Right ventricle myocardium inferior (tissue), 1 donor: ENCODE measurements at regions not wholly inside any gene's neighbourhood (a gene's known extent, or its start where the extent isn't known, plus 50 kb on each side); places are given as distances from the start of the nearest gene placed in this dataset.
"Not testable (repeated sequence)": the region's sequence is repeated elsewhere in the genome, so short reads cannot be mapped to it uniquely, and the experiment has no call there.

Source experiments
- ATAC-seq: fragments of 200-7000 bp; cut with Tn5 transposase; one replicate; pipeline ENCODE4 v1.9.1; 2020; ENCODE audit warnings: mild to moderate bottlenecking, moderate library complexity
- DNase-seq: peaks from one replicate; pipeline ENCODE4 v3.0.0; 2021; ENCODE audit errors: missing footprints
- intact Hi-C: fragments of 100-400 bp; cut with DNase I; formaldehyde crosslinking; loops from one replicate; pipeline ENCODE4 v1.11.0; 2022
- donor health status: DM: no; HTN: yes; CAD: no; lungs with severe emphysema.

GRCh38 chr4:52358883-52359321 lies 300.2 kb downstream of the USP46 start:
- DNase-seq, result no peak
- intact Hi-C loops, result loop anchor here (10.0 kb wide), 1 partner anchor 94 kb away; no protein-coding TSS in a partner anchor
- peak; percentile 91 for ATAC-seq

GRCh38 chr4:52366191-52366590 lies 292.9 kb downstream of the USP46 start:
- no peak for DNase-seq
- no peak for ATAC-seq
- intact Hi-C loops, result no loop called here

- ATAC-seq (no peak), DNase-seq (no peak)
- intact Hi-C loops, result no loop called here
Observed at GRCh38 chr4:52366621-52367020, 292.5 kb downstream of the USP46 start.

- no peak for ATAC-seq
- intact Hi-C loops, result no loop called here
- DNase-seq, result no peak
Observed at GRCh38 chr4:52367282-52367830, 291.7 kb downstream of the USP46 start.

GRCh38 chr4:52368895-52369294 lies 290.2 kb downstream of the USP46 start:
- ATAC-seq, result no peak
- no peak for DNase-seq
- intact Hi-C loops, result no loop called here

GRCh38 chr4:52369649-52370048 lies 289.5 kb downstream of the USP46 start:
- intact Hi-C loops, result loop anchor here (5.0 to 10.0 kb wide), 2 partner anchors 132 to 295 kb away; no protein-coding TSS in a partner anchor

GRCh38 chr4:52370576-52370975 lies 288.5 kb downstream of the USP46 start:
- no peak for ATAC-seq
- no peak for DNase-seq
- intact Hi-C loops, result loop anchor here (5.0 to 10.0 kb wide), 2 partner anchors 133 to 294 kb away; no protein-coding TSS in a partner anchor

More at GRCh38 chr4:52369649-52370048, 289.5 kb downstream of the USP46 start:
- ATAC-seq (no peak), DNase-seq (no peak)

- intact Hi-C loops, result loop anchor here (5.0 to 10.0 kb wide), 2 partner anchors 135 to 293 kb away; no protein-coding TSS in a partner anchor
- DNase-seq (no peak), ATAC-seq (no peak)
Observed at GRCh38 chr4:52371841-52372240, 287.3 kb downstream of the USP46 start.

- ATAC-seq, result no peak
- intact Hi-C loops, result loop anchor here (5.0 to 10.0 kb wide), 2 partner anchors 135 to 293 kb away; no protein-coding TSS in a partner anchor
- DNase-seq, result no peak
Observed at GRCh38 chr4:52372269-52372668, 286.8 kb downstream of the USP46 start.

GRCh38 chr4:52372747-52373146 lies 286.4 kb downstream of the USP46 start:
- DNase-seq (no peak), ATAC-seq (no peak)
- intact Hi-C loops, result loop anchor here (5.0 to 10.0 kb wide), 2 partner anchors 135 to 292 kb away; no protein-coding TSS in a partner anchor

GRCh38 chr4:52373650-52374049 lies 285.5 kb downstream of the USP46 start:
- intact Hi-C loops, result loop anchor here (5.0 to 10.0 kb wide), 2 partner anchors 136 to 291 kb away; no protein-coding TSS in a partner anchor
- no peak for DNase-seq
- ATAC-seq, result no peak

- DNase-seq (no peak), ATAC-seq (no peak)
- intact Hi-C loops, result loop anchor here (5.0 to 10.0 kb wide), 3 partner anchors 138 to 290 kb away; no protein-coding TSS in a partner anchor
Observed at GRCh38 chr4:52374877-52375276, 284.2 kb downstream of the USP46 start.

GRCh38 chr4:52376132-52376704 lies 282.9 kb downstream of the USP46 start:
- intact Hi-C loops, result loop anchor here (5.0 to 10.0 kb wide), 2 partner anchors 171 to 289 kb away; no protein-coding TSS in a partner anchor
- ATAC-seq (no peak), DNase-seq (no peak)

GRCh38 chr4:52377563-52377962 lies 281.5 kb downstream of the USP46 start:
- intact Hi-C loops, result loop anchor here (5.0 to 10.0 kb wide), 2 partner anchors 170 to 287 kb away; no protein-coding TSS in a partner anchor
- no peak for DNase-seq
- no peak for ATAC-seq

- no peak for ATAC-seq
- intact Hi-C loops, result no loop called here
- DNase-seq, result no peak
Observed at GRCh38 chr4:52407545-52407944, 251.6 kb downstream of the USP46 start.

GRCh38 chr4:52408032-52408431 lies 251.1 kb downstream of the USP46 start:
- no peak for DNase-seq
- intact Hi-C loops, result no loop called here
- no peak for ATAC-seq

GRCh38 chr4:52408471-52408870 lies 250.6 kb downstream of the USP46 start:
- intact Hi-C loops, result no loop called here
- no peak for DNase-seq

GRCh38 chr4:52409766-52410165 lies 249.3 kb downstream of the USP46 start:
- DNase-seq, intact Hi-C loops, ATAC-seq: not testable (repeated sequence)

More at GRCh38 chr4:52408471-52408870, 250.6 kb downstream of the USP46 start:
- ATAC-seq, result no peak

- no peak for DNase-seq
- intact Hi-C loops, result no loop called here
- peak; percentile 63 for ATAC-seq
Observed at GRCh38 chr4:52410971-52411370, 248.1 kb downstream of the USP46 start.

GRCh38 chr4:52420330-52420729 lies 238.8 kb downstream of the USP46 start:
- no peak for ATAC-seq
- intact Hi-C loops, result no loop called here
- no peak for DNase-seq
